ENCODE measurements at regions not wholly inside any gene's neighbourhood (a gene's known extent, or its start where the extent isn't known, plus 50 kb on each side); places are given as distances from the start of the nearest gene placed in this dataset.

DNA sequence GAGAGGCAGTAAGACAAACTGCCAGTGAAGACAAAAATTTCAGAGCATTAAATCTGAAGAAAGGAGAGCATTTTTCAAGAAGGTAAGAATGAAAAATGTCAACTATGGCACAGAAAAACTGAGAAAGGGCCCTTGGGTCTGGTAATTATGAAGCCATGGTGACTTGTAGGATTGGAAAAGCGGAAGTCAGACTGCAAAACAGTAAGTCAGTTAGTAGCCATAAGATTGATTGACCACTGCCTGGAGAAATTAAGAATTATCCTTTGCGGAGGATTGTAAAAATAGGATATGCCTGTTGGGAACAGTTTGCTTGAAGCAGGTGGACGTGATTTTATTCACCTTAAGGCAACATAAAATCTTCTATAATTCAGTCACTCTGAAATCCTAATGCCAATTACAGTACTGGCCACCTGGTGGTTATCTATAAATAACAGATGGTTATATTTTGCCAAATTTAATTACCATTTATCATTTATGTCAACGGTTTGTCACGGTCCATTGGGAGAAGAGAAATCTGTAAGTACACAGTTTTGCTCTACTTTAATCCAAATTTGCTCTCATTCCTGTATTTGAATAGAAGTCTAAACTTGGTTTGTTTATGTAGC, 127.1 kb upstream of the CNTN1 start:
- TF ChIP-seq, protein P1, sequence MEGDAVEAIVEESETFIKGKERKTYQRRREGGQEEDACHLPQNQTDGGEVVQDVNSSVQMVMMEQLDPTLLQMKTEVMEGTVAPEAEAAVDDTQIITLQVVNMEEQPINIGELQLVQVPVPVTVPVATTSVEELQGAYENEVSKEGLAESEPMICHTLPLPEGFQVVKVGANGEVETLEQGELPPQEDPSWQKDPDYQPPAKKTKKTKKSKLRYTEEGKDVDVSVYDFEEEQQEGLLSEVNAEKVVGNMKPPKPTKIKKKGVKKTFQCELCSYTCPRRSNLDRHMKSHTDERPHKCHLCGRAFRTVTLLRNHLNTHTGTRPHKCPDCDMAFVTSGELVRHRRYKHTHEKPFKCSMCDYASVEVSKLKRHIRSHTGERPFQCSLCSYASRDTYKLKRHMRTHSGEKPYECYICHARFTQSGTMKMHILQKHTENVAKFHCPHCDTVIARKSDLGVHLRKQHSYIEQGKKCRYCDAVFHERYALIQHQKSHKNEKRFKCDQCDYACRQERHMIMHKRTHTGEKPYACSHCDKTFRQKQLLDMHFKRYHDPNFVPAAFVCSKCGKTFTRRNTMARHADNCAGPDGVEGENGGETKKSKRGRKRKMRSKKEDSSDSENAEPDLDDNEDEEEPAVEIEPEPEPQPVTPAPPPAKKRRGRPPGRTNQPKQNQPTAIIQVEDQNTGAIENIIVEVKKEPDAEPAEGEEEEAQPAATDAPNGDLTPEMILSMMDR (conservative IDR thresholded peaks at IDR 0.05), result peak; percentile 26; the same call in 1 of the 2 replicates
- TF ChIP-seq EZH2 (IDR thresholded peaks at IDR 0.05; ENCODE audit: low read depth), result no peak
- Histone ChIP-seq H3K36me3 (ENCODE audit: low read depth) (no peaks in the 10 kb centered on the region), H4K20me1 (ENCODE audit: insufficient read depth) (no peaks in the 10 kb centered on the region), H3K4me2 (no peak overlapping the region), H3K9me2 (ENCODE audit: insufficient read depth) (no peaks in the 10 kb centered on the region; the same call in 1 of the 2 replicates), H3K9me3 (ENCODE audit: insufficient read depth, low read depth) (no peaks in the 10 kb centered on the region), H3K27me3 (ENCODE audit: insufficient read depth, low read depth) (no peaks in the 10 kb centered on the region), H3K27ac (no peak overlapping the region), H3K4me3 (no peak overlapping the region), H2AFZ (0 out of 2 replicates have a peak overlapping the region, but pooled peaks have one; percentile 55), H3K4me1 (replicated peaks; ENCODE audit: insufficient read depth) (no peaks in the 10 kb centered on the region; the same call in 1 of the 2 replicates), H3K79me2 (ENCODE audit: low read depth) (no peaks in the 10 kb centered on the region), H3F3A (ENCODE audit: insufficient read depth, low read depth) (no peaks in the 10 kb centered on the region)
- DNase-seq, result no peak
- no TSS peak for BruUV-seq (replicated peaks)
- intact Hi-C loops (cut with micrococcal nuclease; ENCODE audit: unreplicated experiment), result no loop called here
- ChIA-PET POLR2A (ENCODE audit: unreplicated experiment) (no interaction called here), CTCF (no interaction called here)

DNA sequence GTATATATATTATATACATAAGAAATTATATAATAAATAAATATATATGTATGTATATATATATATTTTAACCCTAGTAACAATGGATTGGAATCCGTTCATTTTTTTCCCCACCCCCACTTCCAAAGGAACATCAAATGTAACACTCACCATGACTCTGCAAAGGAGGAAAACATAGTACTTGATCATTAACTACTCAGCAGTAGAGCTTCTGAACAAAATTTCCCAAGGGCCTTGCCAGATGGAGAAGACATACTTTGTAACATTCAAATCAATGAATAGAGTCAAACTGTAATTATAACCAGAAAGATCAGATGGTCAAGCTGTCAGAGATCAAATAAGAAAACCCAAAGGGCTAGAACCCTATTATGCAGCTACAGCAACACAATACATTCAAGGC, 126.0 kb upstream of the CNTN1 start:
- BruUV-seq (replicated peaks), result no TSS peak
- POLR2A ChIA-PET (ENCODE audit: unreplicated experiment), result no interaction called here
- intact Hi-C loops (cut with micrococcal nuclease; ENCODE audit: unreplicated experiment), result no loop called here

DNA sequence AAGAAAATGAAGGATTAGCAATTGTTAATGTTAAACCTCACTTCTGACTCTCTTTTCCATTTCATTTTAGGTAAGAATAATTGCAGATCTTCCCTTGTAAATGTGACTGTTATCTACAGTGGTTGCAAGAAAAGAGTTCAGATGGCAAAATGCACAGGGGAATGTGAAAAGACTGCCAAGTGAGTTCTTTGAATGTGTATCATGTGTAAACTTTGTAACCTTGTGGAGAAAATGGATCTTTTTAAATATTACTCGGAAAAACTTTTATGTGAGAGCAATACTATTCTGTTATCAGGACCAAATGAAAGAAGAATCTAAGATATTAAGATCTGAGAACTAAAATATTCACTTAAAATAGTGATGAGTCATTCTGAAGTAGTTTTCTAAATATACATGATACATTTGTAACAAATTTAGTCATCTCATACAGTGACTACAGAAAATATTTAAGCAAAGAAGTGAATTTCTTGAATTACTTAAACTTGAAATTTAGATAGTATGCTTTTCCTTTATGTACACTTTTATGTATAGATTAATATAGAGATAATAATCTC, 122.5 kb upstream of the CNTN1 start:
- no peaks in the 10 kb centered on the region for H3K79me2 ChIP-seq (ENCODE audit: low read depth)
- 0 out of 2 replicates have a peak overlapping the region, but pooled peaks have one; percentile 42 for H2AFZ ChIP-seq
- DNase-seq, result no peak
- TF ChIP-seq EZH2 (IDR thresholded peaks at IDR 0.05; ENCODE audit: low read depth), result no peak
- TF ChIP-seq, protein P1 (conservative IDR thresholded peaks at IDR 0.05), result no peak
- H3F3A ChIP-seq (ENCODE audit: insufficient read depth, low read depth), result no peaks in the 10 kb centered on the region
- H3K9me2 ChIP-seq (ENCODE audit: insufficient read depth), result no peaks in the 10 kb centered on the region
- intact Hi-C loops (cut with micrococcal nuclease; ENCODE audit: unreplicated experiment), result no loop called here
- no peak overlapping the region for H3K4me3 ChIP-seq
- no TSS peak for BruUV-seq (replicated peaks)
- no peaks in the 10 kb centered on the region for H3K9me3 ChIP-seq (ENCODE audit: insufficient read depth, low read depth)
- H3K4me1 ChIP-seq (replicated peaks; ENCODE audit: insufficient read depth), result no peaks in the 10 kb centered on the region; the same call in 1 of the 2 replicates
- ChIA-PET CTCF (no interaction called here), POLR2A (ENCODE audit: unreplicated experiment) (no interaction called here)
- H4K20me1 ChIP-seq (ENCODE audit: insufficient read depth), result no peaks in the 10 kb centered on the region
- no peaks in the 10 kb centered on the region for H3K27me3 ChIP-seq (ENCODE audit: insufficient read depth, low read depth)
- H3K36me3 ChIP-seq (ENCODE audit: low read depth), result no peaks in the 10 kb centered on the region
- H3K27ac ChIP-seq, result no peak overlapping the region
- no peak overlapping the region for H3K4me2 ChIP-seq

More for the DNA sequence above, 126.0 kb upstream of the CNTN1 start:
- Histone ChIP-seq H3K4me2 (no peak overlapping the region), H2AFZ (no peak overlapping the region), H3K27ac (no peak overlapping the region), H3K9me2 (ENCODE audit: insufficient read depth) (no peaks in the 10 kb centered on the region; the same call in 1 of the 2 replicates), H4K20me1 (ENCODE audit: insufficient read depth) (no peaks in the 10 kb centered on the region), H3K36me3 (ENCODE audit: low read depth) (no peaks in the 10 kb centered on the region), H3F3A (ENCODE audit: insufficient read depth, low read depth) (no peaks in the 10 kb centered on the region), H3K4me3 (no peak overlapping the region), H3K79me2 (ENCODE audit: low read depth) (no peaks in the 10 kb centered on the region), H3K4me1 (replicated peaks; ENCODE audit: insufficient read depth) (no peaks in the 10 kb centered on the region; the same call in 1 of the 2 replicates), H3K9me3 (ENCODE audit: insufficient read depth, low read depth) (no peaks in the 10 kb centered on the region), H3K27me3 (ENCODE audit: insufficient read depth, low read depth) (no peaks in the 10 kb centered on the region)
- TF ChIP-seq, protein P1 (conservative IDR thresholded peaks at IDR 0.05), result no peak
- no peak for TF ChIP-seq EZH2 (IDR thresholded peaks at IDR 0.05; ENCODE audit: low read depth)
- CTCF ChIA-PET, result no interaction called here
- DNase-seq, result no peak
